Gastrocnemius medialis (tissue), 4 donors: ENCODE measurements at regions not wholly inside any gene's neighbourhood (a gene's known extent, or its start where the extent isn't known, plus 50 kb on each side); places are given as distances from the start of the nearest gene placed in this dataset.

Experiments used
- ATAC-seq, 2 donors: fragments of 150-250 bp; one replicate each; pipeline ENCODE4 v1.9.1; 2016
- DNase-seq, 2 donors: peaks; one replicate each; pipeline ENCODE4 v3.0.0-alpha.2; 2019
- H3K27ac ChIP-seq, 4 donors: fragments of 200-600 bp; sonication (generic); 1 replicate in 1 of 4; 2 replicates in 3 of 4; pipeline ENCODE4 v1.5.1; 2016 to 2018; ENCODE audit warnings: mild to moderate bottlenecking in 2 of 4, moderate library complexity in 1 of 4
- H3K27me3 ChIP-seq, 3 donors: fragments of 200-600 bp; sonication (generic) in 2 of 3; 1 replicate in 1 of 3; 2 replicates in 2 of 3; pipeline versions ENCODE4 v1.5.1 to v1.6.0; 2016 to 2019; ENCODE audit warnings: mild to moderate bottlenecking in 1 of 3, moderate library complexity in 1 of 3
- H3K36me3 ChIP-seq, 2 donors: fragments of 200-600 bp; sonication (generic) in 1 of 2; one replicate each; pipeline ENCODE4 v1.5.1; 2017 to 2018
- H3K4me1 ChIP-seq, 2 donors: fragments of 200-600 bp; sonication (generic) in 1 of 2; one replicate each; pipeline ENCODE4 v1.5.1; 2016 to 2017; ENCODE audit warnings: mild to moderate bottlenecking in 2 of 2
- H3K4me3 ChIP-seq, 4 donors: fragments of 200-600 bp; sonication (generic) in 3 of 4; 1 replicate in 1 of 4; 2 replicates in 3 of 4; pipeline ENCODE4 v1.5.1; 2016 to 2019; ENCODE audit warnings: mild to moderate bottlenecking in 2 of 4
- H3K9me3 ChIP-seq, 3 donors: fragments of 200-600 bp; sonication (generic) in 2 of 3; 1 replicate in 1 of 3; 2 replicates in 2 of 3; pipeline ENCODE4 v1.5.1; 2016 to 2019
- POLR2A ChIP-seq, 2 donors: fragments of 450-650 bp; IDR thresholded peaks; one replicate each; pipeline ENCODE4 v1.6.1; 2017; ENCODE audit warnings: antibody characterized with exemption in 2 of 2, mild to moderate bottlenecking in 2 of 2, moderate library complexity in 2 of 2
- in situ Hi-C, 4 donors: fragments of 200-750 bp; cut with MboI; loops; one replicate each; pipeline versions ENCODE4 v1.15.0 to v1.8.0; 2017; ENCODE audit warnings: low sequenced_read_pairs in 4 of 4
- intact Hi-C: fragments of 100-400 bp; cut with DNase I; formaldehyde crosslinking; loops from one replicate; pipeline ENCODE4 v1.15.1; 2023; ENCODE audit warnings: low total_unique reads
- TF ChIP-seq, protein P1 (sequence below), 5 experiments: fragments of 450-650 bp in 3 of 5; fragments of 200-600 bp in 2 of 5; sonication (generic) in 2 of 5; IDR thresholded peaks in 4 of 5; conservative IDR thresholded peaks in 1 of 5; 1 replicate in 4 of 5; 2 replicates in 1 of 5; pipeline ENCODE4 v1.5.1; 2016 to 2019; ENCODE audit warnings: antibody characterized with exemption in 5 of 5, mild to moderate bottlenecking in 3 of 5, moderate library complexity in 3 of 5

DNA sequence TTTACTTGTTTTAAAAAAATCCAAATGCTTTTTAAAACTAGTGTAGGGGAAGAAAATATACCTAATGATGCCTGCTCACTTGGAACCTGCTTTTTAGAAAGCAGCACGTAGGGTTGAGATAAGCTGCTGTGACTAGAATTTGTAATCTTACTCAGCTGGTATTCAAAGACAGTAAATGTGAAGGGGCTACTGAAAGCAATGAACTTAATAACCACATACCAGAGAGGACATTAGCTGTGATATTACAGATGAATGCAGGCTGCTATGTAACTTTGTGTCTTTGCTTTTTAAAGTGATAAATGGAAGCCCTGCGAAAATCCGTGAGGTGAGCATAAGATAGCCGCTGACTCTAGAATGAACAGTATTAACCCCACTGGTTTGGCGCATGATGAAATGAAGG, 124.1 kb downstream of the TRIML1 start:
- no peaks in the 10 kb centered on the region for H3K27me3 ChIP-seq
- no peaks in the 10 kb centered on the region for H3K36me3 ChIP-seq
- in situ Hi-C loops (no loop called here), intact Hi-C loops (no loop called here)
- DNase-seq: no peak
- TF ChIP-seq, protein P1, sequence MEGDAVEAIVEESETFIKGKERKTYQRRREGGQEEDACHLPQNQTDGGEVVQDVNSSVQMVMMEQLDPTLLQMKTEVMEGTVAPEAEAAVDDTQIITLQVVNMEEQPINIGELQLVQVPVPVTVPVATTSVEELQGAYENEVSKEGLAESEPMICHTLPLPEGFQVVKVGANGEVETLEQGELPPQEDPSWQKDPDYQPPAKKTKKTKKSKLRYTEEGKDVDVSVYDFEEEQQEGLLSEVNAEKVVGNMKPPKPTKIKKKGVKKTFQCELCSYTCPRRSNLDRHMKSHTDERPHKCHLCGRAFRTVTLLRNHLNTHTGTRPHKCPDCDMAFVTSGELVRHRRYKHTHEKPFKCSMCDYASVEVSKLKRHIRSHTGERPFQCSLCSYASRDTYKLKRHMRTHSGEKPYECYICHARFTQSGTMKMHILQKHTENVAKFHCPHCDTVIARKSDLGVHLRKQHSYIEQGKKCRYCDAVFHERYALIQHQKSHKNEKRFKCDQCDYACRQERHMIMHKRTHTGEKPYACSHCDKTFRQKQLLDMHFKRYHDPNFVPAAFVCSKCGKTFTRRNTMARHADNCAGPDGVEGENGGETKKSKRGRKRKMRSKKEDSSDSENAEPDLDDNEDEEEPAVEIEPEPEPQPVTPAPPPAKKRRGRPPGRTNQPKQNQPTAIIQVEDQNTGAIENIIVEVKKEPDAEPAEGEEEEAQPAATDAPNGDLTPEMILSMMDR (IDR thresholded peaks at IDR 0.05 in 4 of 5, conservative IDR thresholded peaks at IDR 0.05 in 1 of 5): no peak
- no peak for TF ChIP-seq POLR2A (IDR thresholded peaks at IDR 0.05)
- no peak for ATAC-seq
- no peak overlapping the region for H3K4me3 ChIP-seq
- H3K27ac ChIP-seq: no peak overlapping the region
- no peaks in the 10 kb centered on the region for H3K4me1 ChIP-seq
- H3K9me3 ChIP-seq: no peaks in the 10 kb centered on the region

DNA sequence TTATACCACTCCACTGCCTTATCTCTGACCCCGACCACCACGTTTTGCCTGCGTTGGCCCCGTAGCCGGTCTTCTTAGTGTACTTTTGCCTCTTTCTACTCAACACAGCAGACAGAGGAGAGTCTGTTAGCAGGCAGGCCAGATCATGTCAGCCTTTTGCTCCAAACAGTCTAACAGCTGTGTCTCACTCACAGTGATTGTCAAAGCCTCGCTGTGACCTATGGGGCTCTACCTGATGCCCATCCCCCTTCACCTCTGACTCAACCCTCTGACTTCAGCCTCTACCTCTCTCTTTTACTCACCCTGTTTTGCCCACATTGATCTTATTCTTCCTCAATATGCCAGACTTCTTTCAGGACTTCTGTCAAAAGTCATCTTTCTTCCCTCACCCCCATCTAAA, 127.1 kb downstream of the TRIML1 start:
- ATAC-seq (no peak), DNase-seq (no peak)
- H3K9me3 ChIP-seq: no peaks in the 10 kb centered on the region
- no peaks in the 10 kb centered on the region for H3K4me1 ChIP-seq
- TF ChIP-seq, protein P1 (IDR thresholded peaks at IDR 0.05 in 4 of 5, conservative IDR thresholded peaks at IDR 0.05 in 1 of 5): no peak
- no peak for TF ChIP-seq POLR2A (IDR thresholded peaks at IDR 0.05)
- H3K36me3 ChIP-seq: no peaks in the 10 kb centered on the region
- no peak overlapping the region for H3K27ac ChIP-seq
- intact Hi-C loops: no loop called here
- H3K27me3 ChIP-seq: no peaks in the 10 kb centered on the region
- in situ Hi-C loops: no loop called here
- no peak overlapping the region for H3K4me3 ChIP-seq

DNA sequence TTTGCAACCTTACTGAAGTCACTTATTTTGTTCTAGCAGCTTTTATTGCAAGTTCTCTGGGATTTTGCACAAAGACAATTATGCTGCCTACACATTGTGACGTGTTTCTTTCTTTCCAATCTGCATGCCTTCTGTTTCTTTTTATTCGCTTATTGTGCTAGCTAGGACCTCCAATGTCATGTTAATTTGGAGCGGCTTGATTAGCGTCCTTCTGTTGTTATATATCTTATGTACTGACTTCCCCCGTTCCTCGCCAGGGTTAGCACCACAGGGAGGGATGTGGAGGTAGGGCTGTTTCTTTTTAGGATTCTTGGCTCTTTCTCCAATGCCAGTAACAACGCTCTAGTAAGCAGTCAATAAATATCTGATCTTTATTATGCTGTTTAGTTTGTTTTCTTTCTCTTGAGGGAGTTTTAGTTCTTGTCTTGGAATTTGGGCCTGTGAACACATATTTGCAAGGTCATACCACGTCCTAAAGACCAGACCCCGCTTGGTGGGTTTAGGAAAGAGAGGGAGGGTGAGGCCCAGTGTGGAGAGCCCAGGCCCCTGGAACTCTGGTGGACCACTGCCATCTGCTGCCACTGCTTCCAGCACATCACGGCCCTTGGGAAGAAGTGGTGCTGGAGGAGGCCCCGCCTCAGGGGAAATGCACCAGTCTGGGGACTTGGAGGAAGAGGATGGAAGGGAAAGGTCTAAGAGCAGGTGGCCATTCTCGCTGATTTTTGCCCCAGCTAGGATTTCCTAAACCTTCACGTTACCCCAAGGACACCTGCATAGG, 129.1 kb downstream of the TRIML1 start:
- intact Hi-C loops: no loop called here
- Histone ChIP-seq H3K9me3 (no peaks in the 10 kb centered on the region), H3K27me3 (no peaks in the 10 kb centered on the region), H3K36me3 (no peaks in the 10 kb centered on the region), H3K27ac (no peak overlapping the region), H3K4me3 (no peak overlapping the region), H3K4me1 (no peaks in the 10 kb centered on the region)
- no peak for TF ChIP-seq POLR2A (IDR thresholded peaks at IDR 0.05)
- TF ChIP-seq, protein P1 (IDR thresholded peaks at IDR 0.05 in 4 of 5, conservative IDR thresholded peaks at IDR 0.05 in 1 of 5): no peak
- no peak for ATAC-seq
- in situ Hi-C loops: no loop called here
- no peak for DNase-seq

DNA sequence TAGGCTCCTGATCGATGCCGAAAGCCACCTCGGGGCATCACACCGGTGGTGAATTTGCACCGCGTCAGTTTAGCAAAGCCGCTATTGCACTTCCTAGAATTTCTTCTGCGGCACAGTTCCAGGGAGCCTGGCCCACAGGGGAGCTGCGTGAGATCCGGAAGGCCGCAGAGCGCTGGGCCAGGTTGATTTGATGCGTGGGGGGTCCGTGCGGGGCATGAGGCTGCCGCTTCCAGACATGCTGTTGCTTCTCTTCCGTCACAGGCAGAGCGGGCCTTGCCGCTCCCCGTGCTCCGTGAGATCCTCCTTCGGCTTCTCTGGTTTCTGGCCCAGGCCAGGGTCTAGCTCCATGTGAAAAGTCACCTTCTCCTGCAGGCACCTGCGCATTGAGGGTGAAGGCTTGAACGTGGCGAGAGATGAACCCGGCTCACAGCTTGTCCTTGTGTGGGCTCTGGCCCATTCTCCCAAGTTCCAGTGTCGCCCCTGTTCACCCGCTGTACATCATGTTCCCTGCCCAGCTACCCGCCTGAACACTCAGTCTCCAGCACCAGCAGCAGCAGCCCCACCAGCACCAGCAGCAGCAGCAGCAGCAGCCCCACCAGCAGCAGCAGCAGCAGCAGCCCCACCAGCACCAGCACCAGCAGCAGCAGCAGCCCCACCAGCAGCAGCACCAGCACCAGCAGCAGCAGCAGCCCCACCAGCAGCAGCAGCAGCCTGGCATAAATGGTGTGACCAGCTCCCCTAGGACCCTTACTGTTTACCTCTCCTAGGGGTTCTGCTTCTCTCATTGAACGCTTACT, 131.2 kb downstream of the TRIML1 start:
- no peak for ATAC-seq
- Histone ChIP-seq H3K4me1 (no peaks in the 10 kb centered on the region), H3K27ac (no peak overlapping the region), H3K4me3 (no peak overlapping the region), H3K9me3 (no peaks in the 10 kb centered on the region), H3K36me3 (no peaks in the 10 kb centered on the region), H3K27me3 (no peaks in the 10 kb centered on the region)
- in situ Hi-C loops (no loop called here), intact Hi-C loops (no loop called here)
- no peak for DNase-seq
- no peak for TF ChIP-seq POLR2A (IDR thresholded peaks at IDR 0.05)
- TF ChIP-seq, protein P1 (IDR thresholded peaks at IDR 0.05 in 4 of 5, conservative IDR thresholded peaks at IDR 0.05 in 1 of 5): no peak
